Tongue (tissue), 1 donor: ENCODE measurements at regions not wholly inside any gene's neighbourhood (a gene's known extent, or its start where the extent isn't known, plus 50 kb on each side); places are given as distances from the start of the nearest gene placed in this dataset.

Experiments
- DNase-seq: peaks from one replicate; pipeline ENCODE4 v3.0.0-alpha.2; 2015

DNA sequence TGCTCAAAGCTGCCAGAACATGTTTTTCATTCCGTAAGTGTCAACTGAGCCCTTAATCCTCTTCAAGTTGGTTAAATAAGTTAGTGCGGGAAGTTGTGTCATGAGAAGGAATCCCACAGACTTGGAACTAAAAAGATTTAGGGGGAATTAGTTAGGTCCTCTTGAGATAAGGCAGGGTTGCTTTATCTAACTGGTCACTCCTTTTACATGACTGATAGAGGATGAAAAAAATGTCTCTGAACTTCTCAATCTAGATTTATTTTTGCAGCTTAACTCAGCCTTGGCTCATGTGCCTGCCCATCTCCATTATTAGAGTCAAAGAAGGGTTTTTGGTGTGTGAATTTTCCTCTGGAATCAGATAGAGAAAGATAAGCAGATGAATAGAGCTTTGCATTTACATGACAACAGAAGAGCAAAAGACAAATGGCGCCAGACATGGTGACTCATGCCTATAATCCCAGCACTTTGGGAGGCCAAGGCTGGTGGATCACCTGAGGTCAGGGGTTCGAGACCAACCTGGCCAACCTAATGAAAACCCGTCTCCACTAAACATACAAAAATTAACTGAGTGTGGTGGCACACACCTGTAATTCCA is 882.9 kb downstream of the RPA4 start:
- DNase-seq = no peak

DNA sequence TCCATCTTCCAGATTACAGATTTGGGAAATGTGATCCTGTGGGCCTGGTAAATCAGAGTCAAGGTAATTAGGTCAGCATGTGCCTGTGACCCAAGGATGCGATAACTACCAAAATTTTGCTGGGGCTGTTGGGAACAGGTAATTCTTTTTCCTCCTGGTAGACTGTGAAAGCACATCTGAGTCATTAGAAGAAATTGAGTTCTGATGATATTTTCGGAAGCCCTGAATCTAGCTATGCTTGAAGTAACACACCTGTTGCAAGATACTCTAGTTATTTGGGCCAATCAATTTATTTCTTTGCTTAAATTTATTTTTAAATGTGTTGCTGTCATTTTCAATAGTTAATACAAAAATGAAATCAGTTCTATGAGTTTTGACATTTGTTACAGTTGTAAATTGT is 903.6 kb downstream of the RPA4 start:
- DNase-seq = no peak

GRCh38 chrX:97787849-97788248 is 904.1 kb downstream of the RPA4 start:
- no peak for DNase-seq

GRCh38 chrX:97790850-97791249 is 907.1 kb downstream of the RPA4 start:
- no peak for DNase-seq

- DNase-seq = no peak
Measured at GRCh38 chrX:97797076-97797475, 913.4 kb downstream of the RPA4 start.

GRCh38 chrX:97806238-97806637 is 922.5 kb downstream of the RPA4 start:
- DNase-seq = no peak

DNA sequence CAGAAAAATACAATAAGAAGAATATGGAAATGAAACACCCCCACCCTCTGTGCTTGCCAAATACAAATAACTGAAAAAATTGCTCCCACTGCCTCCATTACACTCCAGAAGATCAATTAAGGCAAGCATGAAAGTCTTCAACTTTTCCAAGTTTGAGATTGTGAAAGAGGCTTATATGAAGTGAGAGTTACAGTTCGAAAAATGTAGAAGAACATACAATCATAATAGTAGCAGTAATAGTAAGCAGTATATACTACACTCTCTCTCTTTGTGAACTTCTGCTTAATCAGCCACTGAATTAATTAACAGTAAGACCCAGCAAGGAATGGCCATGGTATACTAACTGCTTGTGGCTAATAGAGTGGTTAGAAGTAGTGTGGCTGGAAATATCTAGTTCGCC is 923.2 kb downstream of the RPA4 start:
- no peak for DNase-seq

- DNase-seq = no peak
Measured at GRCh38 chrX:97820170-97820569, 936.5 kb downstream of the RPA4 start.

DNA sequence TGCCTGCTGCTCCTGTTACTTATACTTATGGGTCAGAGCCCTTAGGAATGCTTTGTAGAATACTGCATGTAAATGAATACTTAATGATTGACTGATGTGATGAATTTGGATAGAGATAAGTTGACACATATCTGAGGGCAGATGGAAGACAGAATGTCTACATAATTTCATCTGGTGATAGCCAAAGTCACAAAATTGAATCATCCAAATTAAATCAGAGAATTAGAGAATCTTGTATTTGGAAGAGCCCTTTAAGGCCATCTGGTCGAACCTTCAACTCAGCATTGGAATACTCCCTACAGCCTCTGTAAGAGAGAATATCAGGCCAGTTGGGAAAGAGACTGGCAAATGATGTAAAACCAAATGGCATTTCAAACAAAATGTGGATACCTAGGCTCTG is 944.8 kb downstream of the RPA4 start:
- no peak for DNase-seq

GRCh38 chrX:97835969-97836368 is 952.3 kb downstream of the RPA4 start:
- DNase-seq = no peak

DNA sequence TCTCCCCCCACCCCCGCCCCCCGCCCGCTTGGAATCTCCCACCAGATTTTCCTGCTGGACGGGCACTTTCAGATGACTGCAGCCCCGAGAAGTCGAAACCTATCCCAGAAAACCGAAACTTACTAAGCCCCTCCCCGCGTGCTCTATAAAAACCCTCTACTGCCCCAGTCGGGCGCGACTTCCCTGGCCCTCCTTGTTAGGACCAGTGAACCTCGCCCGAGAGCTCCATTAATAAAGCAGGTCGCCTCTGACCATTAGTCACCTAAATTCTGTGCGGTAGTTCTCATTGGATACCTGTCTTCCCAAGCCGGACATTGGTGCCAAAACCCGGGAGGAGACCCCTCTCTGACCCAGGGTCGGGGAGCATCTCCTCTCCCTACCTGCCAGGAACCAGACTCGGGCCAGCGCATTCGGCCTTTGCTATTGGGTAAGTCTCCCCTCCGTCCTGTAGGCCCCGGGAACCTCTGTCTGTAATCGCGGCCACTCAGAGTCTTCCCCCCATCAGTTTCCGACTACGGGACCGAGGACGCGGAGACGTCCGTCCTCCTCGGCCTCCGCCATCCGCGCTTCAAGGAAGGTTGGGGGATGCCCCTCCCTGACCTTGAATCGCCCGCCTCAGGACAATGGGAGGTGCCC is 958.0 kb downstream of the RPA4 start:
- no peak for DNase-seq

- DNase-seq = no peak
Measured at GRCh38 chrX:97842468-97843199, 958.9 kb downstream of the RPA4 start.

GRCh38 chrX:97843200-97843811 is 959.6 kb downstream of the RPA4 start:
- no peak for DNase-seq

GRCh38 chrX:97844161-97844560 is 960.5 kb downstream of the RPA4 start:
- no peak for DNase-seq

DNA sequence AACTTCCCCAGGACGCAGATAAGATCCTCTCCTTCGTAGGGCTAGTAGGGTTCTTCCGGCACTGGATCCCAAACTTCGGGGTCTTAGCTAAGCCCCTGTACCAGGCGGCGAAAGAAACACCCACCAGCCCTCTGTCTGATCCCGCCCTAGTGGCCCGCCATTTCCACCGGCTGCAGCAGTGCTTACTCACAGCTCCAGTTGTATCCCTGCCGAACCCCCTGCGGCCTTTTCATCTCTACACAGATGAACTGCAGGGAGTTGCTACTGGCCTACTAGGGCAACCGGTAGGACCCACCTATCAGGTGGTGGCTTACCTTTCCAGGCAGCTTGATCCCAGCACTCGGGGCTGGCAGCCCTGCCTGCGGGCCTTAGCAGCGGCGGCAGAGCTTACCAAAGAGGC is 961.2 kb downstream of the RPA4 start:
- no peak for DNase-seq

DNA sequence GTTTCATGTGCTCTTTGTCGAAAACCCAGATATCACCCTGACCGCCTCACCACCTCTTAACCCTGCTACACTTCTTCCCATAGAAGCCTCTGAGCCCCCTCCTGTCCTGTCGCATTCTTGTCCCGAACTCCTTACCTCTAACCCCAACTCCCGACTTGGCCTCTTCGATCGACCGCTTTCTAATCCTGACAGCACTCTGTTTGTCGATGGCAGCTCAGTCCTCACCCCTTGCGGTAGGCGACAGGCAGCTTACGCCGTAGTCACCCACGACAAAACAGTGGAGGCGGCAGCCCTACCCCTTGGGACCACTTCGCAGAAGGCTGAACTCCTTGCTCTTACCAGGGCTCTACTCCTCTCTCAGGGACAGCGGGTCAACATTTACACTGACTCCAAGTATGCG is 961.7 kb downstream of the RPA4 start:
- no peak for DNase-seq

- no peak for DNase-seq
Measured at GRCh38 chrX:97846228-97846627, 962.5 kb downstream of the RPA4 start.

DNA sequence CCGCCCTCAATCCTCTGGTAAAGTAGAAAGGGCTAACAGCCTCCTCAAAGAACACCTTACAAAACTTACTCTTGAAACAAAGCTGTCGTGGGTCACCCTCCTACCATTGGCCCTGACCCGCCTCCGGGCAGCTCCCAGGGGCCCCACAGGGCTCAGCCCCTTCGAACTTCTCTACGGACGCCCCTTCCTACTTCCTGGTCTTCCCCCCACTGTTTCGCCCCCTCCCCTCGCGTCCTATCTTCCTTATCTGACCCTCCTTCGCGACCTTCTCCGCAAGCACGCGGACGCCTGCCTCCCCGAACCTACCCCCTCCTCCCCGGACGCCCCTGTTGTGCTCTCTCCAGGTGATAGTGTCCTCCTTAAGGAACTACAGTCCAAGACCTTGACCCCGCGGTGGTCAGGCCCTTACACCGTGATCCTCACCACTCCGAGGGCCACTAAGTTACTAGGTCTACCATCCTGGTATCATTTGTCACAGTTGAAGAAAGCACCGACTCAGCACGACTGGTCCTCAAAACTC is 963.1 kb downstream of the RPA4 start:
- DNase-seq = no peak

- DNase-seq = no peak
Measured at GRCh38 chrX:97847885-97848679, 964.4 kb downstream of the RPA4 start.

DNA sequence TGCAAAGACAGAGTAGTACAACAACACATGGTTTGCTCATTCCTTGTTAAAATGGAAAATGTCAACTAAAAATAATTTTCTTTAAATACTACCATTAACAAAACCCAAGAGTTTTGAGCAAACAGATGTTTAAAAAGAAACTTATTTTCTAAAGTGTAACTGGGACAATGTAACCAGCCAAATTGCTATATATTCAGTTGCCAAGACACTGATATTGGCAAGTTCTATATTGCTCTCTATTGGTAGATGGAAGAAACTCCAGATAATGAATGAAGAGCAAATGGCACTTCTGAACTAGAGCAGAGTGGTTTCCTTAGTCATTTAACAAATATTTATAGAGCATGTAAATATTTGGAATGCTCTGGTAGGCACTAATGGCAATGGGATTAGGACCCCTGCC is 966.2 kb downstream of the RPA4 start:
- DNase-seq = peak; percentile 0

DNA sequence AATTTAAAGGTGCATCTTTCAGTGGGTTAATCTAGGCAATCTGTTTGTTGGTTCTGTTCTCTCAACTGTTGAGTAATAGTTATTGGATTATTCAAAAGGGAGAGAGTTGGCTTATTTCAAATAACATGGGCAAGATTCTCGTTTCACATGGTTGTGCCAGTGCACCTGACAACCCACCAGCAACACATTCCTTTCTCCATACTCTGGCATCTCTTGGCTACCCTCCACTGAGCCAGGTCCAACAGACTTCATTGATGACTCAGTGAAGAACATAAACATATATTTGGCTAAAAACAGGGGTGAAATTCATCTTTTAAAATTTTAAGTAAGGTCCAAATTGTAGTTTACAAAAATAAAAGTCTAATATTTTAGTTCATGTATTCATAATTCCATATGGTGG is 967.2 kb downstream of the RPA4 start:
- no peak for DNase-seq

GRCh38 chrX:97854086-97854485 is 970.4 kb downstream of the RPA4 start:
- DNase-seq = peak; percentile 18
